ENCODE measurements at regions not wholly inside any gene's neighbourhood (a gene's known extent, or its start where the extent isn't known, plus 50 kb on each side); places are given as distances from the start of the nearest gene placed in this dataset.

DNA sequence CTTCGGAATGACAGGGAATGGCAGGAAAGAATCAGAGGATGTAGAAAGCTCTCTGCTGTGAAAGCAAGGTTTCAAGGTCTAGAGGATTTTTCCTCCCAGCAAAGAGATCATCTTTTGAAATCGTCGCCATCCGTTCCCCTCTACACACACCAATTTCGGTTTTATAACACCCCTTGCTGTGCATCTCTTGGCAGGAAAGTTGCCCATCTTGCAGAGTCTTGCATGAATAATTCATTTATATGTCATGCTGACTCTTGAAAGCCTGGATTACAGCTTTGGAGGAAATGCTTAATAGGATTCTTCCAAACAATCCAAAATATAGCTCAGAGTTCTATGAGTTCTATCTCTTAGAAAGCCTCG, 262.7 kb downstream of the CHL1 start:
- no peaks in the 10 kb centered on the region for H3K9me3 Mint-ChIP-seq
- intact Hi-C loops (cut with micrococcal nuclease): no loop called here

DNA sequence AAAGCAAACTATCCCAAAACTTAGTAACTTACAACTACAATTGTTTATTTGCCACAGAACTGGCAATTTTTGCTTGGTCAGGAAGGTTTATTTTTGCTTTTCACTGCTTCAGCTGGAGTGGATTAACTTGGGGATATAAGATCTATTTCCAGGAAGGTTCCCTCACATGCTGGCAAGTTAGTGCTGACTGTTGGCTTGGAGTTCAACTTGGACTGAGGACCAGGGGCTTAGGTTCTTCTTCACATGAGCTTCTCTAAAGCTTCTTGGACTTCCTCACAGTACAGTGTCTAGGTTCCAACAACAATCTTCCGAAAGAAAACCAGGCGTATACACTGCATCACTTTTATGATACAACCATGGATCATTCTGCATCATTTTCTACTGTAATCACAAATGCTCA, 264.4 kb downstream of the CHL1 start:
- Mint-ChIP-seq H3K4me1 (ENCODE audit: low read depth) (no peaks in the 10 kb centered on the region), H3K9me3 (no peaks in the 10 kb centered on the region), H3K36me3 (ENCODE audit: low read depth) (no peaks in the 10 kb centered on the region), H3K27me3 (no peaks in the 10 kb centered on the region), H3K27ac (no peak overlapping the region), H3K4me3 (no peak overlapping the region)
- intact Hi-C loops (cut with micrococcal nuclease): no loop called here

More for the DNA sequence above, 262.7 kb downstream of the CHL1 start:
- Mint-ChIP-seq H3K36me3 (ENCODE audit: low read depth) (no peaks in the 10 kb centered on the region), H3K4me3 (no peak overlapping the region), H3K27ac (no peak overlapping the region), H3K27me3 (no peaks in the 10 kb centered on the region), H3K4me1 (ENCODE audit: low read depth) (no peaks in the 10 kb centered on the region)

- no peaks in the 10 kb centered on the region for H3K27me3 Mint-ChIP-seq
- intact Hi-C loops (cut with micrococcal nuclease): no loop called here
- no peaks in the 10 kb centered on the region for H3K36me3 Mint-ChIP-seq (ENCODE audit: low read depth)
- H3K9me3 Mint-ChIP-seq: no peaks in the 10 kb centered on the region
- no peak overlapping the region for H3K27ac Mint-ChIP-seq
- H3K4me1 Mint-ChIP-seq (ENCODE audit: low read depth): no peaks in the 10 kb centered on the region
- H3K4me3 Mint-ChIP-seq: no peak overlapping the region
Measured at GRCh38 chr3:462851-463250, 266.3 kb downstream of the CHL1 start.

GRCh38 chr3:463252-464192, 267.0 kb downstream of the CHL1 start:
- Mint-ChIP-seq H3K27ac (no peak overlapping the region), H3K27me3 (no peaks in the 10 kb centered on the region), H3K36me3 (ENCODE audit: low read depth) (no peaks in the 10 kb centered on the region), H3K9me3 (no peaks in the 10 kb centered on the region), H3K4me3 (no peak overlapping the region), H3K4me1 (ENCODE audit: low read depth) (no peaks in the 10 kb centered on the region)
- intact Hi-C loops (cut with micrococcal nuclease): no loop called here

DNA sequence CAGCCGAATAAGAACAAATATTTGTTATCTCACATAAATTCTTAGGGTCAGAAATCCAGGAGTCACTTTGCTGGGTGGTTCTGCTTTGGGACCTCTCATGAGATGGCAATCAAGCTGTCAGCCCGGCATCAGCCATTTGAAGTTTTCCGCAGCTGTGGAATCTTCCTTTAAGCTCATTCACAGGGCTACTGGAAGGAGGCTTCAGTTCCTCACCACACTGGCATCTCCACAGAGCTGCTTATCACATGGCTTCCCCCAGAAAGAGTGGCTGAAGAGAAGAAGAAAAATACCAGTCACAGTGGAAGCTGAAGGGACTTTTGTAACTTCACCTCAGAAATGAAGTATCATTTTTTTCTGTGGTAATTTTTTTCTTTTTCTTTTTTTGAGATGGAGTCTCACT, 267.7 kb downstream of the CHL1 start:
- H3K4me3 Mint-ChIP-seq: no peak overlapping the region
- no peaks in the 10 kb centered on the region for H3K27me3 Mint-ChIP-seq
- no peaks in the 10 kb centered on the region for H3K9me3 Mint-ChIP-seq
- H3K27ac Mint-ChIP-seq: no peak overlapping the region
- no peaks in the 10 kb centered on the region for H3K4me1 Mint-ChIP-seq (ENCODE audit: low read depth)
- no peaks in the 10 kb centered on the region for H3K36me3 Mint-ChIP-seq (ENCODE audit: low read depth)
- intact Hi-C loops (cut with micrococcal nuclease): no loop called here

DNA sequence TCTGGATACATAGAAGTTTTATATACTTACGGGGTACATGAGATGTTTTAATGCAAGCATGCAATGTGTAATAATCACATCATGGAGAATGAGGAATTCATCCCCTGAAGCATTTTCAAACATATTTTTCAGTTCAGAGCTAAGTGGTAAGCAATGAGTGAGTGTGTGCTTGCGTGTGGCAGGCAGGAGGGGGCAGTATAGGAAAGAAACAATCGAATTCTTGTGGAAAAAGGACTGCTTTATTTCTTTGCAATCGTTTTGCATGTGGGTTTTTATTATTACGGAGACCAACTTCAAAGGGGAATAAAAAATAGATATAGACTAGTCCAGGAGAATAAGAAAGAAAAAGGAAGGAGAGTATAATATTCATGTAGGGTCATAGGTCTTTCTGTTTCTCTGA, 271.6 kb downstream of the CHL1 start:
- Mint-ChIP-seq H3K4me1 (ENCODE audit: low read depth) (no peaks in the 10 kb centered on the region), H3K27me3 (no peaks in the 10 kb centered on the region), H3K36me3 (ENCODE audit: low read depth) (no peaks in the 10 kb centered on the region), H3K27ac (no peak overlapping the region), H3K4me3 (no peak overlapping the region), H3K9me3 (peaks cover 19% of the 10 kb centered on the region)
- intact Hi-C loops (cut with micrococcal nuclease): no loop called here

DNA sequence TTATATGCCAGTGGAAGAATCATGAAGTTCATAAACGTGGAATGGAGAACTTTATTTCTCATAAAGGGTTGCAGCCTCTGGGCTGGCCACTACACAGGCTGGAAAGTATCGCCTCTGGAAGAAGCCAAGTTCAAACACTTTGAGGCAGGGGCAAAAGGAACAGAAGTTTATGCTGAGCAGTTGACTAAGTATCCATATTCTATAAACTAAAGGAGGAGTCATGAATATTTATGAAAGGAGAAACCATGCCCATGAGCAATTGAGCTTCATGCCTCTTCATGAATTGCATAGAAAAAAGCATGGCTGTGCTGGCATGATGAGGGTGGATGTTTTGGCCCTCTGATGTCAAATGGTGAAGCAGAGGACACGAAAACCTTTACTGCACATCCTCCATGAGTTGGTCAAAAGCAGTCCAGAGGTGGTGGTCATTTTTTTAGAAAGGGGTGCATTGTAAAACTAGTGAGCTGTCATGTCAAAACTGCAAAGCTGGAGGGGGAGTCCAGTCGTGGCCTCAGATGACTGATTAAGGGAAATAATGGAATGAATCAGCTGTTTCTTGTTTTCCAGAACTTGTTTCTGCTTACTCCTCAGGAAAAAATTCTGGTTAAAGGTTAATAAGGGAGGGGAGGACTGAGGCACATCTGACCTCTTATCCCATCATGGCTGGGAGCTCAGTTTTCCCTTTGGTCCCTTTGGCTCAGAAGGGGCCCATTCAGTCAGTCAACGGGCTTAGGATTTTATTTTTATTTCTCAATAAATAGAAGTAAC, 276.7 kb downstream of the CHL1 start:
- Mint-ChIP-seq H3K4me1 (ENCODE audit: low read depth) (no peaks in the 10 kb centered on the region), H3K9me3 (peaks cover 48% of the 10 kb centered on the region)

GRCh38 chr3:474828-475227, 278.3 kb downstream of the CHL1 start:
- H3K27ac Mint-ChIP-seq: no peak overlapping the region
- no peaks in the 10 kb centered on the region for H3K27me3 Mint-ChIP-seq
- no peaks in the 10 kb centered on the region for H3K4me1 Mint-ChIP-seq (ENCODE audit: low read depth)
- intact Hi-C loops (cut with micrococcal nuclease): no loop called here
- peaks cover 53% of the 10 kb centered on the region for H3K9me3 Mint-ChIP-seq
- H3K4me3 Mint-ChIP-seq: no peak overlapping the region
- H3K36me3 Mint-ChIP-seq (ENCODE audit: low read depth): no peaks in the 10 kb centered on the region

More for the DNA sequence above, 276.7 kb downstream of the CHL1 start:
- Mint-ChIP-seq H3K27me3 (no peaks in the 10 kb centered on the region), H3K4me3 (no peak overlapping the region), H3K27ac (no peak overlapping the region), H3K36me3 (ENCODE audit: low read depth) (no peaks in the 10 kb centered on the region)
- intact Hi-C loops (cut with micrococcal nuclease): no loop called here

DNA sequence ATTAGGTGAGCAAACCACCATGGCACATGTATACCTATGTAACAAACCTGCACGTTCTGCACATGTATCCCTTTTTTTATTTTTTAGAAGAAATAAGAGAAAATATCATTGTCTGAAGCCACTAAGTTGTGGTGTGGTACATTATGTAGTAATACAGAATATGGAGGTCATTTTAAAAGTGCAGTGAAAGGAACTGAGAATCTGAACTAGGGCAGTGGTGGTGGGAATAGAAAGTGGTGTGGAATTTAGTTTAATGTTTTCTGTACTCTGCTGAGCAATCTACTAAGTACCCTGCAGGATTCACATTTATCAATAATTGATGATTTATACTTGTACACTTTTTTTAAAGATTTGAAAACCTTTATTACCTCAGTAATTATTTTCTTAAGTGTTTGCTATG, 283.5 kb downstream of the CHL1 start:
- no peaks in the 10 kb centered on the region for H3K27me3 Mint-ChIP-seq
- no peak overlapping the region for H3K4me3 Mint-ChIP-seq
- no peak overlapping the region for H3K27ac Mint-ChIP-seq
- intact Hi-C loops (cut with micrococcal nuclease): no loop called here
- peaks cover 36% of the 10 kb centered on the region for H3K9me3 Mint-ChIP-seq
- H3K4me1 Mint-ChIP-seq (ENCODE audit: low read depth): no peaks in the 10 kb centered on the region
- no peaks in the 10 kb centered on the region for H3K36me3 Mint-ChIP-seq (ENCODE audit: low read depth)

- Mint-ChIP-seq H3K9me3 (peaks cover 29% of the 10 kb centered on the region), H3K36me3 (ENCODE audit: low read depth) (no peaks in the 10 kb centered on the region), H3K27ac (no peak overlapping the region), H3K4me3 (no peak overlapping the region), H3K4me1 (ENCODE audit: low read depth) (no peaks in the 10 kb centered on the region), H3K27me3 (no peaks in the 10 kb centered on the region)
- intact Hi-C loops (cut with micrococcal nuclease): no loop called here
Measured at GRCh38 chr3:481111-481510, 284.5 kb downstream of the CHL1 start.

- Mint-ChIP-seq H3K4me1 (ENCODE audit: low read depth) (no peaks in the 10 kb centered on the region), H3K27ac (no peak overlapping the region), H3K36me3 (ENCODE audit: low read depth) (no peaks in the 10 kb centered on the region), H3K27me3 (no peaks in the 10 kb centered on the region), H3K4me3 (no peak overlapping the region), H3K9me3 (peaks cover 24% of the 10 kb centered on the region)
- intact Hi-C loops (cut with micrococcal nuclease): no loop called here
Measured at GRCh38 chr3:481680-482079, 285.1 kb downstream of the CHL1 start.

DNA sequence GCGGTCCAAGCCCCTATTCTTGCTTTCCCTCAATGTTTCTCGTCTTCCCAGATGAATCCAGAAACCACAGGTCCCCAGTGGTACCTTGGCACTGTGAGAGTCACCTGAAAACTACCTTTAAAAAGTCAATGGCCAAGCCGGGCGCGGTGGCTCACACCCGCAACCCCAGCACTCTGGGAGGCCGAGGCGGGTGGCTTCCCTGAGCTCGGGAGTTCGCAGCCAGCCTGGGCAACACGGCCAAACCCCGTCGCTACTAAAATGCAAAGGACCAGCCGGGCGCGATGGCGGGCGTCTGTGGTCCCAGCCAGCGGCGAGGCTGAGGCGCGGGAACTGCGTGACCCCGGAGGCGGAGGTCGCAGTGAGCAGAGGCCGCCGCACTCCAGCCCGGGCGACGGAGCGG, 285.9 kb downstream of the CHL1 start:
- Mint-ChIP-seq H3K9me3 (peaks cover 16% of the 10 kb centered on the region), H3K4me3 (no peak overlapping the region), H3K36me3 (ENCODE audit: low read depth) (no peaks in the 10 kb centered on the region), H3K4me1 (ENCODE audit: low read depth) (no peaks in the 10 kb centered on the region), H3K27ac (no peak overlapping the region), H3K27me3 (no peaks in the 10 kb centered on the region)
- intact Hi-C loops (cut with micrococcal nuclease): no loop called here

DNA sequence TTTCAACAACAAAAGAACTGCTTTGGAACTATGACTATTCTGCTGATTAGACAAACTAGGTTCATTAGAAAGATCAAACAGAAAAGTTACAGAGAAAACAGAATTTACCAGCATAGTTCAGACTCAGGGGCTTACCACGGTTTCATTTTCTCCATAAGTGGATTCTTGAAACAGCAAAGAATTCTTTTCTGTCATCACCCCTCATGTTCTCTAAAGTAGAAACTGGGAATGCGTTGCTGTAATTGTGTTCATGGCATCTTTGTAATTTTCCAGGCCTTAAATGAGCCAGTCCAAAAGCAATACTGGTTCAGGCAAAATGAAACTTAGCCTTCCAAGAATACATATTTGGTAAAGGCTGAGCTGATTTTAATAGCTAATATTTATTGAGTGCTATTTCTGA, 287.8 kb downstream of the CHL1 start:
- no peaks in the 10 kb centered on the region for H3K36me3 Mint-ChIP-seq (ENCODE audit: low read depth)
- H3K27me3 Mint-ChIP-seq: no peaks in the 10 kb centered on the region
- intact Hi-C loops (cut with micrococcal nuclease): no loop called here
- no peaks in the 10 kb centered on the region for H3K9me3 Mint-ChIP-seq
- no peak overlapping the region for H3K4me3 Mint-ChIP-seq
- no peaks in the 10 kb centered on the region for H3K4me1 Mint-ChIP-seq (ENCODE audit: low read depth)
- no peak overlapping the region for H3K27ac Mint-ChIP-seq

GRCh38 chr3:487614-488013, 291.1 kb downstream of the CHL1 start:
- H3K4me3 Mint-ChIP-seq: no peak overlapping the region

More at GRCh38 chr3:487614-488013, 291.1 kb downstream of the CHL1 start:
- Mint-ChIP-seq H3K27ac (no peak overlapping the region), H3K4me1 (ENCODE audit: low read depth) (no peaks in the 10 kb centered on the region), H3K27me3 (no peaks in the 10 kb centered on the region), H3K9me3 (no peaks in the 10 kb centered on the region), H3K36me3 (ENCODE audit: low read depth) (no peaks in the 10 kb centered on the region)
- intact Hi-C loops (cut with micrococcal nuclease): no loop called here
